ENCODE measurements at regions not wholly inside any gene's neighbourhood (a gene's known extent, or its start where the extent isn't known, plus 50 kb on each side); places are given as distances from the start of the nearest gene placed in this dataset.

DNA sequence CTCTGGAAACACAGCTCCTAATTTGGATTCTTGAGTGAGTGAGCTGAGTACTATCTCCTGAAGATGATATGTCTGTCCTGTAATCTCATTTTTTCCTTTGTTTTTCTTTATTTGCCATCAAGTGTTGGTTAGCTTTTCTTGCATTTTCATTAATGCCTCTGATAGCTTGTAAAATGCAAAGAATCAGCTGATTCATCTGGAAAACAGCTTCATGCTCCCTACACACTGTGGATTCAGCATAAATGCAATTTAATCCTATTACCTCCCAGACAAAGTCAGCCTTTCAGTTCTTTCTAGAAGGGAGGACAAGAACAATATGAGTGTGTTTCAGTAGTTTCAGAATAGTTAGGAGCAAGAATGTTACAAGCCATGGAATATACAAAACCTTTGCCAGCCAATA is 79.4 kb downstream of the DACT1 start:
- TF ChIP-seq, protein P1, sequence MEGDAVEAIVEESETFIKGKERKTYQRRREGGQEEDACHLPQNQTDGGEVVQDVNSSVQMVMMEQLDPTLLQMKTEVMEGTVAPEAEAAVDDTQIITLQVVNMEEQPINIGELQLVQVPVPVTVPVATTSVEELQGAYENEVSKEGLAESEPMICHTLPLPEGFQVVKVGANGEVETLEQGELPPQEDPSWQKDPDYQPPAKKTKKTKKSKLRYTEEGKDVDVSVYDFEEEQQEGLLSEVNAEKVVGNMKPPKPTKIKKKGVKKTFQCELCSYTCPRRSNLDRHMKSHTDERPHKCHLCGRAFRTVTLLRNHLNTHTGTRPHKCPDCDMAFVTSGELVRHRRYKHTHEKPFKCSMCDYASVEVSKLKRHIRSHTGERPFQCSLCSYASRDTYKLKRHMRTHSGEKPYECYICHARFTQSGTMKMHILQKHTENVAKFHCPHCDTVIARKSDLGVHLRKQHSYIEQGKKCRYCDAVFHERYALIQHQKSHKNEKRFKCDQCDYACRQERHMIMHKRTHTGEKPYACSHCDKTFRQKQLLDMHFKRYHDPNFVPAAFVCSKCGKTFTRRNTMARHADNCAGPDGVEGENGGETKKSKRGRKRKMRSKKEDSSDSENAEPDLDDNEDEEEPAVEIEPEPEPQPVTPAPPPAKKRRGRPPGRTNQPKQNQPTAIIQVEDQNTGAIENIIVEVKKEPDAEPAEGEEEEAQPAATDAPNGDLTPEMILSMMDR (IDR thresholded peaks at IDR 0.05) = no peak
- no peak for TF ChIP-seq EZH2 (IDR thresholded peaks at IDR 0.05; ENCODE audit: borderline replicate concordance, insufficient read depth, low read depth, low read length, poor library complexity, severe bottlenecking)

Data from B cell (primary cell).